ENCODE measurements at regions not wholly inside any gene's neighbourhood (a gene's known extent, or its start where the extent isn't known, plus 50 kb on each side); places are given as distances from the start of the nearest gene placed in this dataset.
"Not testable (repeated sequence)": the region's sequence is repeated elsewhere in the genome, so short reads cannot be mapped to it uniquely, and the experiment has no call there.

DNA sequence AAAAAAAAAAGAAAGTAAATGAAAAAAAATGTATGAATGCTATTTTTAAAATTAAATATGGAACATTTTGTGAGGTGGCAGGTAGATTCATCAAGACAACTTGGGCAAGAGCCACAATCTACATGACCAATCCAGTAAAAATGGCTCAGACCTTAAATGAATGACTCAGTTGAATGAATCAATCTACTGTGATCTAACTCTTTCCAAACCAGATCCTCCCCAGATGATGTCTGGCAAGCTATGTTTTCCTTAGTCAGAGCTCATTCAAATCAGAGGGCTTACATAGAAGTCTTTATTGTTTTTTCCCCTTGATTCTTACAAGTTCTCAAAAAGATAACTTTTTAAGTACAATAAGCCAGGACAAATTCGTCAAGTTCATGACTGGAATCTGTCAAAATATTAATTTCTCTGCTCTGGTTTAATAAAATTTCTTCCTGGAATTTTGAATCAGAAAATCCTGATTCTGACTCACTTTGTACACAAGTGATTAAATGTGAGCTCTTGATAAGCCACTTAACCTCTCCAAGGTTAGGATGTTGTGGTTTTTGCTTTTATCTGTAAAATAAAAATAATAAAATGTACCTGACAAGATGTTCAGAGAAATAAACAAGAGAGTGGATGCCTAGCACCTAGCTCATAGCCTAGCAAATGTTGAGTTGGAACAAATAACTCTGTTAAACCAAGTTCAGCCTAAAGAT, 105.6 kb upstream of the SMIM31 start:
- no peaks in the 10 kb centered on the region for H3K36me3 Mint-ChIP-seq
- WGBS (ENCODE audit: insufficient coverage), result 70% methylated on average over 1 of the region's 1 CpG
- TF ChIP-seq, protein P1, sequence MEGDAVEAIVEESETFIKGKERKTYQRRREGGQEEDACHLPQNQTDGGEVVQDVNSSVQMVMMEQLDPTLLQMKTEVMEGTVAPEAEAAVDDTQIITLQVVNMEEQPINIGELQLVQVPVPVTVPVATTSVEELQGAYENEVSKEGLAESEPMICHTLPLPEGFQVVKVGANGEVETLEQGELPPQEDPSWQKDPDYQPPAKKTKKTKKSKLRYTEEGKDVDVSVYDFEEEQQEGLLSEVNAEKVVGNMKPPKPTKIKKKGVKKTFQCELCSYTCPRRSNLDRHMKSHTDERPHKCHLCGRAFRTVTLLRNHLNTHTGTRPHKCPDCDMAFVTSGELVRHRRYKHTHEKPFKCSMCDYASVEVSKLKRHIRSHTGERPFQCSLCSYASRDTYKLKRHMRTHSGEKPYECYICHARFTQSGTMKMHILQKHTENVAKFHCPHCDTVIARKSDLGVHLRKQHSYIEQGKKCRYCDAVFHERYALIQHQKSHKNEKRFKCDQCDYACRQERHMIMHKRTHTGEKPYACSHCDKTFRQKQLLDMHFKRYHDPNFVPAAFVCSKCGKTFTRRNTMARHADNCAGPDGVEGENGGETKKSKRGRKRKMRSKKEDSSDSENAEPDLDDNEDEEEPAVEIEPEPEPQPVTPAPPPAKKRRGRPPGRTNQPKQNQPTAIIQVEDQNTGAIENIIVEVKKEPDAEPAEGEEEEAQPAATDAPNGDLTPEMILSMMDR (IDR thresholded peaks at IDR 0.05), result no peak
- Histone ChIP-seq H3K27ac (ENCODE audit: low read length) (no peak overlapping the region), H3K36me3 (ENCODE audit: control insufficient read depth, insufficient read depth, low read length) (no peaks in the 10 kb centered on the region), H3K9me3 (ENCODE audit: control insufficient read depth, insufficient read depth, low read length) (no peaks in the 10 kb centered on the region), H3K4me3 (ENCODE audit: low read length) (no peak overlapping the region), H3K27me3 (ENCODE audit: control insufficient read depth, insufficient read depth, low read length) (no peaks in the 10 kb centered on the region), H3K4me1 (ENCODE audit: control insufficient read depth, insufficient read depth, low read length) (no peaks in the 10 kb centered on the region)
- peaks cover 3 to 9% of the 10 kb centered on the region in 2 donors for H3K9me3 Mint-ChIP-seq
- H3K27me3 Mint-ChIP-seq (ENCODE audit: low read depth in 2 of 2), result no peaks in the 10 kb centered on the region
- ATAC-seq (no peak), DNase-seq (no peak)
- no peak overlapping the region for H3K27ac Mint-ChIP-seq
- intact Hi-C loops (cut with micrococcal nuclease), result no loop called here
- H3K4me3 Mint-ChIP-seq, result no peak overlapping the region
- no peaks in the 10 kb centered on the region for H3K4me1 Mint-ChIP-seq

DNA sequence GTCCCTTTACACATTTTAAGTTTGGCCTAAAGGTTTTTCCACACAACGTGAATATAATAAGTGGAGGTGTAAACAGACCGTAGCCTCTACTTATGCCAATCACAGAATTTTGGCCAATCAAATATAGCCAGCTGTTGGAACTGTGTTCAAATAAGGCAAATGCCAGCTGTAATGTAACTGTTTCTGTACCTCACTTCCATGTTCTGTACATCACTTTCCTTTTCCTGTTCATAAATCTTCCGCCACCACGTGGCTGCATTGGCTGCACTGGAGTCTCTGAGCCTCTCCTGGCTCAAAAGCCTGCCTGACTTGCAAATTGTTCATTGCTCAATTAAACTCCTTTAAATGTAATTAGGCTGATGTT, 105.1 kb upstream of the SMIM31 start:
- TF ChIP-seq, protein P1 (IDR thresholded peaks at IDR 0.05), result no peak
- no peaks in the 10 kb centered on the region for H3K9me3 ChIP-seq (ENCODE audit: control insufficient read depth, insufficient read depth, low read length)
- no peaks in the 10 kb centered on the region for H3K36me3 ChIP-seq (ENCODE audit: control insufficient read depth, insufficient read depth, low read length)
- WGBS (ENCODE audit: insufficient coverage), result 76% methylated on average over 4 of the region's 4 CpGs
- no peak overlapping the region for H3K27ac Mint-ChIP-seq
- H3K4me3 Mint-ChIP-seq, result no peak overlapping the region
- ATAC-seq (no peak), DNase-seq (no peak)
- peaks cover 3 to 9% of the 10 kb centered on the region in 2 donors for H3K9me3 Mint-ChIP-seq
- intact Hi-C loops (cut with micrococcal nuclease), result no loop called here
- H3K36me3 Mint-ChIP-seq, result no peaks in the 10 kb centered on the region
- H3K27me3 ChIP-seq (ENCODE audit: control insufficient read depth, insufficient read depth, low read length), result no peaks in the 10 kb centered on the region
- H3K27me3 Mint-ChIP-seq (ENCODE audit: low read depth in 2 of 2), result no peaks in the 10 kb centered on the region
- no peak overlapping the region for H3K27ac ChIP-seq (ENCODE audit: low read length)
- no peaks in the 10 kb centered on the region for H3K4me1 Mint-ChIP-seq
- H3K4me1 ChIP-seq (ENCODE audit: control insufficient read depth, insufficient read depth, low read length), result no peaks in the 10 kb centered on the region
- H3K4me3 ChIP-seq (ENCODE audit: low read length), result no peak overlapping the region

DNA sequence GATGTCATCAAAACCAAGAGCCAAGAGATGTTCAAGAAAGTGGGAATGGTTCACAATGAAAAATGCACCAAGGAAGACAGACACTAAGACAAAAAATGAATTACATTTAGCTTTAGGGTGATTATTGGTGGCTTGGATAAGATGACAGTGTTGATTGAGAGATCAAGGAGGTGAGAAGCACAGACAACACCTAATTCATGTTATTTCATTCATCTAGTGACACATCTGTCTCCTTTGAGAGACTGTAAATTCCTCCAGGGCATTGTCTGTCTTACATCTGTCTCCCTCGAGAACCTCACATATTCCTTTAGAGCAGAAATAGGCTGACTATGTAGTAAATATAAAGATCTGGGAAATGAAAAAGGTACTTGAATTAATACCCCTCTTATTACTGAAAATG, 94.2 kb upstream of the SMIM31 start:
- Histone ChIP-seq H3K27me3 (ENCODE audit: control insufficient read depth, insufficient read depth, low read length) (no peaks in the 10 kb centered on the region), H3K36me3 (ENCODE audit: control insufficient read depth, insufficient read depth, low read length) (no peaks in the 10 kb centered on the region), H3K4me3 (ENCODE audit: low read length) (no peak overlapping the region), H3K9me3 (ENCODE audit: control insufficient read depth, insufficient read depth, low read length) (no peaks in the 10 kb centered on the region), H3K27ac (ENCODE audit: low read length) (no peak overlapping the region), H3K4me1 (ENCODE audit: control insufficient read depth, insufficient read depth, low read length) (no peaks in the 10 kb centered on the region)
- TF ChIP-seq, protein P1 (IDR thresholded peaks at IDR 0.05), result no peak
- Mint-ChIP-seq H3K4me3 (no peak overlapping the region), H3K9me3 (peaks cover 11 to 15% of the 10 kb centered on the region in 2 donors), H3K36me3 (no peaks in the 10 kb centered on the region), H3K27me3 (ENCODE audit: low read depth in 2 of 2) (no peaks in the 10 kb centered on the region), H3K27ac (no peak overlapping the region), H3K4me1 (no peaks in the 10 kb centered on the region)
- intact Hi-C loops (cut with micrococcal nuclease), result loop anchor here (5.0 kb wide), 1 partner anchor 152 kb away; no protein-coding TSS in a partner anchor
- DNase-seq (no peak), ATAC-seq (no peak)
- no CpG with 5 or more reads among the region's 1 CpG for WGBS (ENCODE audit: insufficient coverage)

DNA sequence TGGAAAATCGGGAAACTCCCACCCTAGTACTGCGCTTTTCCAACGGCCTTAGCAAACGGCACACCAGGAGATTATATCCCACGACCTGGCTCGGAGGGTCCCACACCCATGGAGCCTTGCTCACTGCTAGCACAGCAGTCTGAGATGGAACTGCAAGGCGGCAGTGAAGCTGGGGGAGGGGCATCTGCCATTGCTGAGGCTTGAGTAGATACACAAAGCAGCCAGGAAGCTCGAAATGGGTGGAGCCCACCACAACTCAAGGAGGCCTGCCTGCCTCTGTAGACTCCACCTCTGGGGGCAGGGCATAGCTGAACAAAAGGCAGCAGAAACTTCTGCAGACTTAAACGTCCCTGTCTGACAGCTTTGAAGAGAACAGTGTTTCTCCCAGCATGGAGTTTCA, 77.8 kb upstream of the SMIM31 start:
- H3K27me3 Mint-ChIP-seq (ENCODE audit: low read depth in 2 of 2); H3K4me1 Mint-ChIP-seq; DNase-seq; H3K27ac Mint-ChIP-seq; H3K9me3 ChIP-seq (ENCODE audit: control insufficient read depth, insufficient read depth, low read length); H3K9me3 Mint-ChIP-seq; H3K36me3 Mint-ChIP-seq; H3K4me3 Mint-ChIP-seq; intact Hi-C loops (cut with micrococcal nuclease); H3K4me1 ChIP-seq (ENCODE audit: control insufficient read depth, insufficient read depth, low read length); H3K27ac ChIP-seq (ENCODE audit: low read length); ATAC-seq; H3K27me3 ChIP-seq (ENCODE audit: control insufficient read depth, insufficient read depth, low read length); H3K4me3 ChIP-seq (ENCODE audit: low read length); H3K36me3 ChIP-seq (ENCODE audit: control insufficient read depth, insufficient read depth, low read length): not testable (repeated sequence)
- WGBS (ENCODE audit: insufficient coverage), result 77% methylated on average over 9 of the region's 9 CpGs

Data from natural killer cell (primary cell).